Adrenal gland (tissue), 5 donors: ENCODE measurements at regions not wholly inside any gene's neighbourhood (a gene's known extent, or its start where the extent isn't known, plus 50 kb on each side); places are given as distances from the start of the nearest gene placed in this dataset.

Experiments
- CTCF ChIP-seq, 6 experiments: fragments of 450-650 bp in 4 of 6; fragments of 200-600 bp in 2 of 6; sonication (generic) in 1 of 6; IDR thresholded peaks; 1 replicate in 5 of 6; 2 replicates in 1 of 6; pipeline versions ENCODE4 v1.5.1 to v1.8.0; 2016 to 2021; ENCODE audit warnings: antibody characterized with exemption in 6 of 6, mild to moderate bottlenecking in 2 of 6, moderate library complexity in 1 of 6
- POLR2A ChIP-seq, 2 donors: fragments of 450-650 bp; IDR thresholded peaks; one replicate each; pipeline ENCODE4 v1.6.1; 2017; ENCODE audit warnings: antibody characterized with exemption in 2 of 2, mild to moderate bottlenecking in 2 of 2, moderate library complexity in 1 of 2
- donor health status: DM: no; HTN: no; CAD: no.

GRCh38 chr17:71251276-71251675 lies 869.5 kb upstream of the SOX9 start:
- TF ChIP-seq CTCF (IDR thresholded peaks at IDR 0.05) (no peak), POLR2A (IDR thresholded peaks at IDR 0.05) (no peak)
